ENCODE measurements at regions not wholly inside any gene's neighbourhood (a gene's known extent, or its start where the extent isn't known, plus 50 kb on each side); places are given as distances from the start of the nearest gene placed in this dataset.
"Not testable (repeated sequence)": the region's sequence is repeated elsewhere in the genome, so short reads cannot be mapped to it uniquely, and the experiment has no call there.

GRCh38 chr17:22128171-22128570 lies 435.8 kb downstream of the KCNJ18 start:
- H3K9me3 ChIP-seq, result peaks cover 0 to 14% (median 9%) of the 10 kb centered on the region in 4 donors
- intact Hi-C loops (cut with DNase I; ENCODE audit: low total_unique reads), result no loop called here
- WGBS, 5 donors, result 70 to 88% (median 87%) methylated on average over 1 of the region's 1 CpG
- no peak for DNase-seq
- no peaks in the 10 kb centered on the region for H3K36me3 ChIP-seq
- no peak overlapping the region for H3K27ac ChIP-seq
- H3K4me3 ChIP-seq, result no peak overlapping the region
- H3K4me1 ChIP-seq, result no peaks in the 10 kb centered on the region
- no peaks in the 10 kb centered on the region for H3K27me3 ChIP-seq
- TF ChIP-seq CTCF (IDR thresholded peaks at IDR 0.05) (no peak), EP300 (IDR thresholded peaks at IDR 0.05) (no peak), POLR2AphosphoS5 (IDR thresholded peaks at IDR 0.05) (no peak), POLR2A (IDR thresholded peaks at IDR 0.05) (no peak)

GRCh38 chr17:22128723-22129122 lies 436.4 kb downstream of the KCNJ18 start:
- no peak for DNase-seq
- WGBS, 5 donors, result 88 to 96% (median 94%) methylated on average over 1 of the region's 1 CpG
- Histone ChIP-seq H3K36me3 (no peaks in the 10 kb centered on the region), H3K27me3 (no peaks in the 10 kb centered on the region), H3K9me3 (peaks cover 0 to 17% (median 10%) of the 10 kb centered on the region in 4 donors), H3K27ac (no peak overlapping the region), H3K4me1 (no peaks in the 10 kb centered on the region), H3K4me3 (no peak overlapping the region)
- TF ChIP-seq CTCF (IDR thresholded peaks at IDR 0.05) (no peak), EP300 (IDR thresholded peaks at IDR 0.05) (no peak), POLR2AphosphoS5 (IDR thresholded peaks at IDR 0.05) (no peak), POLR2A (IDR thresholded peaks at IDR 0.05) (no peak)
- intact Hi-C loops (cut with DNase I; ENCODE audit: low total_unique reads), result no loop called here

- H3K27me3 ChIP-seq; H3K4me3 ChIP-seq; H3K4me1 ChIP-seq; intact Hi-C loops (cut with DNase I; ENCODE audit: low total_unique reads); DNase-seq; H3K27ac ChIP-seq; H3K36me3 ChIP-seq: not testable (repeated sequence)
- 36 to 46% (median 42%) methylated on average over 5 of the region's 5 CpGs for WGBS, 5 donors
- peaks cover 0 to 17% (median 10%) of the 10 kb centered on the region in 4 donors for H3K9me3 ChIP-seq
These were observed 437.6 kb downstream of the KCNJ18 start for GRCh38 chr17:22129920-22130319.

- no peak for DNase-seq
- Histone ChIP-seq H3K36me3 (no peaks in the 10 kb centered on the region), H3K9me3 (peaks cover 0 to 19% (median 11%) of the 10 kb centered on the region in 4 donors), H3K27ac (no peak overlapping the region), H3K4me3 (no peak overlapping the region), H3K27me3 (no peaks in the 10 kb centered on the region), H3K4me1 (no peaks in the 10 kb centered on the region)
- TF ChIP-seq EP300 (IDR thresholded peaks at IDR 0.05), result no peak
- TF ChIP-seq POLR2AphosphoS5 (IDR thresholded peaks at IDR 0.05), result no peak
- TF ChIP-seq POLR2A (IDR thresholded peaks at IDR 0.05), result no peak
- TF ChIP-seq CTCF (IDR thresholded peaks at IDR 0.05), result no peak
- WGBS, 5 donors, result 8 to 21% (median 16%) methylated on average over 1 of the region's 1 CpG
- intact Hi-C loops (cut with DNase I; ENCODE audit: low total_unique reads), result no loop called here
These were observed 439.4 kb downstream of the KCNJ18 start for GRCh38 chr17:22131740-22132139.

- no peak overlapping the region for H3K27ac ChIP-seq
- H3K4me1 ChIP-seq, result no peaks in the 10 kb centered on the region
- no peak overlapping the region for H3K4me3 ChIP-seq
- TF ChIP-seq EP300 (IDR thresholded peaks at IDR 0.05) (no peak), POLR2AphosphoS5 (IDR thresholded peaks at IDR 0.05) (no peak), CTCF (IDR thresholded peaks at IDR 0.05) (no peak), POLR2A (IDR thresholded peaks at IDR 0.05) (no peak)
- peaks cover 0 to 11% (median 3%) of the 10 kb centered on the region in 4 donors for H3K9me3 ChIP-seq
- intact Hi-C loops (cut with DNase I; ENCODE audit: low total_unique reads), result no loop called here
- H3K36me3 ChIP-seq, result no peaks in the 10 kb centered on the region
- DNase-seq, result no peak
- H3K27me3 ChIP-seq, result no peaks in the 10 kb centered on the region
- WGBS, 5 donors, result 20 to 38% (median 27%) methylated on average over 2 of the region's 2 CpGs
These were observed 446.6 kb downstream of the KCNJ18 start for GRCh38 chr17:22138861-22139469.
